ENCODE measurements at regions not wholly inside any gene's neighbourhood (a gene's known extent, or its start where the extent isn't known, plus 50 kb on each side); places are given as distances from the start of the nearest gene placed in this dataset.

DNA sequence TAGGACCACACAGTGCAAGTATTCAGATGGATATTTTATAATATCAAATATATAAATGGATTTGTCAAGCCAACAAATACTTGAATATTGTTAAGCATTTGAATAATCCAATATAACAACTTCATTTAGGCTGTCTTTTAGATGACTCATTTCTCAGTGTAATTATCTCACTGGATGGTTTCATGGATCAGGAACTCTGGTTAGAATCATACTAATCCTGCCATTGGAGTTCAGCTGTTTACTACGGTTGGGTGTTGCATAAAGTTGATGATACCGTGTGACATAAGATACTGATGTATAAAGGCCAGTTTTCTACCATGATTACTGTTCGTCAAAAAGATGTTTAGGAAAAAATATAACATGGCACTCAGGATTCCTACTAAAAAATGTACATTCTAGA lies 196.3 kb downstream of the TSHZ3 start:
- TF ChIP-seq POLR2AphosphoS5 (IDR thresholded peaks at IDR 0.05) = no peak
- TF ChIP-seq, protein P1, sequence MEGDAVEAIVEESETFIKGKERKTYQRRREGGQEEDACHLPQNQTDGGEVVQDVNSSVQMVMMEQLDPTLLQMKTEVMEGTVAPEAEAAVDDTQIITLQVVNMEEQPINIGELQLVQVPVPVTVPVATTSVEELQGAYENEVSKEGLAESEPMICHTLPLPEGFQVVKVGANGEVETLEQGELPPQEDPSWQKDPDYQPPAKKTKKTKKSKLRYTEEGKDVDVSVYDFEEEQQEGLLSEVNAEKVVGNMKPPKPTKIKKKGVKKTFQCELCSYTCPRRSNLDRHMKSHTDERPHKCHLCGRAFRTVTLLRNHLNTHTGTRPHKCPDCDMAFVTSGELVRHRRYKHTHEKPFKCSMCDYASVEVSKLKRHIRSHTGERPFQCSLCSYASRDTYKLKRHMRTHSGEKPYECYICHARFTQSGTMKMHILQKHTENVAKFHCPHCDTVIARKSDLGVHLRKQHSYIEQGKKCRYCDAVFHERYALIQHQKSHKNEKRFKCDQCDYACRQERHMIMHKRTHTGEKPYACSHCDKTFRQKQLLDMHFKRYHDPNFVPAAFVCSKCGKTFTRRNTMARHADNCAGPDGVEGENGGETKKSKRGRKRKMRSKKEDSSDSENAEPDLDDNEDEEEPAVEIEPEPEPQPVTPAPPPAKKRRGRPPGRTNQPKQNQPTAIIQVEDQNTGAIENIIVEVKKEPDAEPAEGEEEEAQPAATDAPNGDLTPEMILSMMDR (IDR thresholded peaks at IDR 0.05) = no peak
